ENCODE measurements at regions not wholly inside any gene's neighbourhood (a gene's known extent, or its start where the extent isn't known, plus 50 kb on each side); places are given as distances from the start of the nearest gene placed in this dataset.

DNA sequence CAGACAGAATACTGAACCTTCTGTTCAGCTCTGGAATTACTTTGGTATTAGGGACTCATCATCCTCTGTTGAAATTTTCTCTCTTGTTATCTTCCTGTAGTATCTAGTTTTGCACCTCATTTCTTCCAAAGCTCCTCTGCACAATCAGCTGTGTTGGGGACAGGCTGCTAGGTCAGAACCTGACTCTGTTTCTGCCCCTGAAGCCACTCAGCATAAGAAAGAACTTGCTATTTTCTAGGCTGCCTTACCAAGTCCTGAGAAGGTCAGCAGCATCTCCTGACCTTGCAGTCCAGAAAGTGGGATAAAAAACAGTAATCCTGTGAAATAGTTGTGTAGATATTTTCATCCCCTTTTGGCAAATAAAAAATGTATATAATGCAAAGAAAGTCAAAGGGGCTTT lies 862.6 kb downstream of the SORCS3 start:
- Histone ChIP-seq H3K36me3 (ENCODE audit: control insufficient read depth, low read depth, low read length) (no peaks in the 10 kb centered on the region), H3K9me3 (ENCODE audit: control insufficient read depth, low read depth, low read length) (no peaks in the 10 kb centered on the region), H3K9ac (ENCODE audit: low read length) (no peak overlapping the region), H3K27me3 (ENCODE audit: control insufficient read depth, insufficient read depth, low read length) (no peaks in the 10 kb centered on the region), H3K4me1 (ENCODE audit: control insufficient read depth, low read depth, low read length) (no peaks in the 10 kb centered on the region), H3K4me3 (ENCODE audit: low read length) (no peak overlapping the region), H3K27ac (ENCODE audit: low read length) (no peak overlapping the region)

DNA sequence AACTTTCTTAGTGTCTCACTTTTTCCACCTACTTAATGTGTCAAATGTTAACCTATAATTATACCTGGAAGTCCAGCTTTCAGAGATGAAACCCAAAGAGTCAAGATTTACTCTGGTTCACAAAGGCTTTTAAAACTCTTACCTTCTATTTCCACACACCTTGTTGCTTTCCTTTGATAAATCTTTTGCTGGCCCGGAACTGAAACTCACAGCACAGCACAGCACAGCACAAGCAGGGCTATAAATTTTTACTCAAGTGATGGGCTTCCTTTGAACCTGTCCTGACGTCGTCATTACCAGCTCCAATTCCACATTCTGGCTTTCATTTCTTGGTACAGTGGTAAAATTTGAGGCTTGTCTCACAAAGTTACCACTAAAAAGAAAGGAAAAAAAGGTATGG lies 861.0 kb downstream of the SORCS3 start:
- Histone ChIP-seq H3K9me3 (ENCODE audit: control insufficient read depth, low read depth, low read length) (no peaks in the 10 kb centered on the region), H3K27ac (ENCODE audit: low read length) (no peak overlapping the region), H3K36me3 (ENCODE audit: control insufficient read depth, low read depth, low read length) (no peaks in the 10 kb centered on the region), H3K9ac (ENCODE audit: low read length) (no peak overlapping the region), H3K27me3 (ENCODE audit: control insufficient read depth, insufficient read depth, low read length) (no peaks in the 10 kb centered on the region), H3K4me3 (ENCODE audit: low read length) (no peak overlapping the region), H3K4me1 (ENCODE audit: control insufficient read depth, low read depth, low read length) (no peaks in the 10 kb centered on the region)

DNA sequence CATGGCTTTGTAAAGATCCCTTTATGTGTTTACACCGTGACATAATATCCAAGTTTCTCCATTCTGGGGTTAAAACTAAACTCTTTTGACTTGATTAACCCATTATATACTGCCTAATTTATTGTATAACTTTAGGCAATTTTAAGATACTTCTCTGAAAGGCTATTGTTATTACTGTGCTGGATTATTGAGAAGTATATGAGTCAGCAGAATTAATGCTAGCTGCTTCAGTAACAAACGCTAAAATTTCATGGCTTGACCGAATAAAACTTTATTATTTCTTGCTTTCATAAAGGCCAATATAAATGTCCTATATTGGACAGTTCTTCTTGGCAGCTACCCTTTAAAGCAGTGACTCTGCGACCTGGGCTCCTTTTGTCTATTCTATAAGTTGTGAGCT lies 853.9 kb downstream of the SORCS3 start:
- Histone ChIP-seq H3K27ac (ENCODE audit: low read length) (no peak overlapping the region), H3K9ac (ENCODE audit: low read length) (no peak overlapping the region), H3K36me3 (ENCODE audit: control insufficient read depth, low read depth, low read length) (no peaks in the 10 kb centered on the region), H3K4me1 (ENCODE audit: control insufficient read depth, low read depth, low read length) (no peaks in the 10 kb centered on the region), H3K27me3 (ENCODE audit: control insufficient read depth, insufficient read depth, low read length) (no peaks in the 10 kb centered on the region), H3K4me3 (ENCODE audit: low read length) (no peak overlapping the region), H3K9me3 (ENCODE audit: control insufficient read depth, low read depth, low read length) (no peaks in the 10 kb centered on the region)

DNA sequence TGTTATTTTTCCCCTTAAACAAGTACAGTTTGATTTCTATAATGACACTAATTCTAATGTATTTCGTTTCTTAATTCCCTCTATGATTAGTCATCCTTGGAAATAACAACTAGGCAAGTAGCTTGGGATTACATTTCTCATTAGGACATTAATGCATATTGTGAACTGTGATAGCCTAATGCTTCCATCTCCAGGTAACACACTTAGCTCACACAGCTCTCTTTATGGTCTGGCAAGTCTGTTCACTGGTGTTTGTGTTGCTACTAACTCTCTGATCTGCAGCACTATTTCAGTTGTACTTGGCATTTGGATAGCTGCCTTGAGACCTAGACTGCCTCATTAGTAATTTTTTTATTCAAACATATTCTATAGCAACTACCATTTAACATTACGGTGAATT lies 853.2 kb downstream of the SORCS3 start:
- Histone ChIP-seq H3K36me3 (ENCODE audit: control insufficient read depth, low read depth, low read length) (no peaks in the 10 kb centered on the region), H3K4me1 (ENCODE audit: control insufficient read depth, low read depth, low read length) (no peaks in the 10 kb centered on the region), H3K4me3 (ENCODE audit: low read length) (no peak overlapping the region)

DNA sequence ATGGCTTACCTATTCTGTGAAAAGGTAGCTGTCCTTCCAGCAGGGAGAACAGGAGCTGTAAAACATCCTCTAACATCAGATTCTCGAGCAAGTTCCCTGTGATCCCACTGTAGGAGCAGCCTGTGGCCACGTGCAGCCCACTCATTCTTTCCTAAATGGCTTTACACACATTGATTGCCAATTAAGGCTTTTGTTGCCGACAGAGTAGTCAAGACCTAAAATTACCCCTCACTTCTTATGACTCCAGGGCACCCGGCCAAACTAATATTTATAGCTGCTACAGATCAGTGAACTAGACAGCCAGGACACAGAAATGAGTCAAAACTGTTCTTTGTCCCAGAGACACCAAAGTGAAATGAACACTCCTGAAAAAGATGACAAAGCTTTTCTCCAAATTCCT lies 832.1 kb downstream of the SORCS3 start:
- no peak overlapping the region for H3K9ac ChIP-seq (ENCODE audit: low read length)
- no peak overlapping the region for H3K4me3 ChIP-seq (ENCODE audit: low read length)

More for the DNA sequence above, 853.2 kb downstream of the SORCS3 start:
- Histone ChIP-seq H3K9ac (ENCODE audit: low read length) (no peak overlapping the region), H3K27ac (ENCODE audit: low read length) (no peak overlapping the region), H3K9me3 (ENCODE audit: control insufficient read depth, low read depth, low read length) (no peaks in the 10 kb centered on the region), H3K27me3 (ENCODE audit: control insufficient read depth, insufficient read depth, low read length) (no peaks in the 10 kb centered on the region)

DNA sequence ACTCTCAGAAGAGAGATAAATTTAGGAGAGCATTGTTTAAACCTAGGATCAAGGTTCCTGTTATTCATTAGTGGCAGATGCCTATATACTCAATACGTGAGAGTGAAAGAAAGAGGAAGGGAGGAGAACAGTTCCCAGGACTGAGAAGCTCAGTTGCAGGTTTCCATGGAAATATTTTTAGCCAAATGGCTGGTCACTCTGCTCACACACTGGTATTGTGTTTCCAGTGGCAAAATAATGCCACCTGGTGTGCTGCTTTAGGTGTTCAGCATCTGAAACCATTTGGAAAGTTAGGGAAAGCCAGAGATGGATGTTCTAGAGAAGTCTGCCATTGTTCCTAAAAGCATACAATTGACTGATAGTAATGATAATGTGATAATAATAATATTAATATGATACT lies 827.7 kb downstream of the SORCS3 start:
- H3K27me3 ChIP-seq (ENCODE audit: control insufficient read depth, insufficient read depth, low read length) = no peaks in the 10 kb centered on the region
- H3K4me1 ChIP-seq (ENCODE audit: control insufficient read depth, low read depth, low read length) = no peaks in the 10 kb centered on the region
- H3K4me3 ChIP-seq (ENCODE audit: low read length) = no peak overlapping the region
- H3K27ac ChIP-seq (ENCODE audit: low read length) = no peak overlapping the region
- H3K9ac ChIP-seq (ENCODE audit: low read length) = no peak overlapping the region
- no peaks in the 10 kb centered on the region for H3K36me3 ChIP-seq (ENCODE audit: control insufficient read depth, low read depth, low read length)
- no peaks in the 10 kb centered on the region for H3K9me3 ChIP-seq (ENCODE audit: control insufficient read depth, low read depth, low read length)

More for the DNA sequence above, 832.1 kb downstream of the SORCS3 start:
- H3K36me3 ChIP-seq (ENCODE audit: control insufficient read depth, low read depth, low read length) = no peaks in the 10 kb centered on the region
- no peak overlapping the region for H3K27ac ChIP-seq (ENCODE audit: low read length)
- H3K4me1 ChIP-seq (ENCODE audit: control insufficient read depth, low read depth, low read length) = no peaks in the 10 kb centered on the region
- H3K27me3 ChIP-seq (ENCODE audit: control insufficient read depth, insufficient read depth, low read length) = no peaks in the 10 kb centered on the region
- H3K9me3 ChIP-seq (ENCODE audit: control insufficient read depth, low read depth, low read length) = no peaks in the 10 kb centered on the region

DNA sequence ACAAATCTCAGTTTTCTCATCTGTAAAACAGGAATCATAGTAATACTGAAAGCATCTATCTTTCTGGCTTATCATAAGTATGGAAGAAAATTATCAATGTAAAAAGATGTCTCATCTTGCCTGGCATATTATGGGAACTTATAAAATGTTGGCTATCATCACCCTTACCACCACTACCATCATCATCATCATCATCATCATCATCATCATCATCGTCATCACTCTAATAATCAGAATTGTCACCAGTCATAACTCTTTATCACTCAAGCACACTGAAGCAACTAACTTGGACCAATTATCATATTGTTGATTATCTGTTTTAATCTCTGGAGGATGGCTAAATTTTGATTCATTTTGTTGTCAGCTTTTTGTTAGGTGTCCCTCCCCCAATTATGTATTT lies 825.4 kb downstream of the SORCS3 start:
- no peaks in the 10 kb centered on the region for H3K36me3 ChIP-seq (ENCODE audit: control insufficient read depth, low read depth, low read length)
- no peaks in the 10 kb centered on the region for H3K4me1 ChIP-seq (ENCODE audit: control insufficient read depth, low read depth, low read length)
- H3K4me3 ChIP-seq (ENCODE audit: low read length) = no peak overlapping the region
- no peaks in the 10 kb centered on the region for H3K9me3 ChIP-seq (ENCODE audit: control insufficient read depth, low read depth, low read length)
- no peaks in the 10 kb centered on the region for H3K27me3 ChIP-seq (ENCODE audit: control insufficient read depth, insufficient read depth, low read length)
- H3K27ac ChIP-seq (ENCODE audit: low read length) = no peak overlapping the region
- no peak overlapping the region for H3K9ac ChIP-seq (ENCODE audit: low read length)

DNA sequence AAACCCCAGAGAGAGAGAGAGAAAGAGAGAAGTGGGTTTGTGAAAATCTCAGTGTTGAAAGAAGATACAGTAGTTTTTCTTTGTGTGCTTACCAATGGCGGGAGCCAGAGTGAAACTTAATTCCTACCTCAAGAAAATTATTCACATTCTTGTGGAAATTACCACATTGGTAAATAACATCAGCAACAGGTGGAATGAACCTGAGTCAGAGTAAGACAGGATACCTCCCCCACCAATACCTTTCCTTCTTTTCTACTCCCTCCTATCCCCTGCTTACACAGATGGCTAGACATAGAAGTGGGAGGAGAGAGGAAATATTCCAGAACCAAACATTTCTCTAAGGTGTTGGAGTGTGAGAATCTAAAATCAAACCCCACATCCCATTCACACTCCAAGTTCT lies 793.9 kb downstream of the SORCS3 start:
- Histone ChIP-seq H3K4me1 (ENCODE audit: control insufficient read depth, low read depth, low read length) (no peaks in the 10 kb centered on the region), H3K9ac (ENCODE audit: low read length) (no peak overlapping the region), H3K36me3 (ENCODE audit: control insufficient read depth, low read depth, low read length) (no peaks in the 10 kb centered on the region), H3K4me3 (ENCODE audit: low read length) (no peak overlapping the region), H3K27me3 (ENCODE audit: control insufficient read depth, insufficient read depth, low read length) (no peaks in the 10 kb centered on the region), H3K27ac (ENCODE audit: low read length) (no peak overlapping the region), H3K9me3 (ENCODE audit: control insufficient read depth, low read depth, low read length) (no peaks in the 10 kb centered on the region)

DNA sequence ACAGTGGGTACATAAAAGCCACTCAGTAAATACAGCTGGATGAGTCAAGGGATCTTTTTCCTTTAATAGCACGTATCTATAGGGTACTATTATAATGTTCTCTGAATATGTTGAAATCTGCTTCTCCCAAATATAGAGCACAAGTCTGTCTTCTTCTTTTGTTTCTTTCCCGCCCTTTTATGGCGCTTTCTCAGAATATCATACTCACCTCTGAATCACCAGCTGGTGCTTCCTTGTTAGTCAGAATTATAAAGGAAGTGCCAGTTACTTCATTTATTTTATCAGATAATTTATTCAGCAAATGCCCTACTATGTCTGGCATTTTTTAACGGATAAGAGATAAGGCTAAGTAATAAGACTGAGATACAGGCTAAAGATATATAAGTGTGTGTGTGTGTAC lies 772.9 kb downstream of the SORCS3 start:
- Histone ChIP-seq H3K9ac (ENCODE audit: low read length) (no peak overlapping the region), H3K4me1 (ENCODE audit: control insufficient read depth, low read depth, low read length) (no peaks in the 10 kb centered on the region), H3K36me3 (ENCODE audit: control insufficient read depth, low read depth, low read length) (no peaks in the 10 kb centered on the region), H3K27ac (ENCODE audit: low read length) (no peak overlapping the region), H3K9me3 (ENCODE audit: control insufficient read depth, low read depth, low read length) (no peaks in the 10 kb centered on the region), H3K4me3 (ENCODE audit: low read length) (no peak overlapping the region), H3K27me3 (ENCODE audit: control insufficient read depth, insufficient read depth, low read length) (no peaks in the 10 kb centered on the region)

DNA sequence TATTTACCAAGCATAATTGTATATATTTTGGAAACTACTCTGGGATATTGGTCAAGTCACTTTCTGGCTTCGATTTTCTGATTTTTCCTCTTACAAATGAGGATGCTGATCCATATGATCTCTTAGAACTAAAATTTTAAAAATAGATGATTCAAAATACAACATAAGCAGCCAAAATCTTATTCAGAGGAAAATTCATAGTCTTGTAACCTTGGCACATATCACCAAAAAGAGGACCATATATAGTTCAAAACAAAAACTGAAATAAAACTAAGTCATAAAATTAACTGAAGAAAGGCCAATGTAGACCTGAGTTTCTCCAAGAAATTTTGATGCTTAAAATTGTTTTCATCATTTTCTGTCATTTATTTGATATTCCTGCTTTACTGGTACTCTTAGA lies 768.3 kb downstream of the SORCS3 start:
- Histone ChIP-seq H3K27ac (ENCODE audit: low read length) (no peak overlapping the region), H3K27me3 (ENCODE audit: control insufficient read depth, insufficient read depth, low read length) (no peaks in the 10 kb centered on the region), H3K36me3 (ENCODE audit: control insufficient read depth, low read depth, low read length) (no peaks in the 10 kb centered on the region), H3K4me1 (ENCODE audit: control insufficient read depth, low read depth, low read length) (no peaks in the 10 kb centered on the region), H3K4me3 (ENCODE audit: low read length) (no peak overlapping the region), H3K9ac (ENCODE audit: low read length) (no peak overlapping the region), H3K9me3 (ENCODE audit: control insufficient read depth, low read depth, low read length) (no peaks in the 10 kb centered on the region)

DNA sequence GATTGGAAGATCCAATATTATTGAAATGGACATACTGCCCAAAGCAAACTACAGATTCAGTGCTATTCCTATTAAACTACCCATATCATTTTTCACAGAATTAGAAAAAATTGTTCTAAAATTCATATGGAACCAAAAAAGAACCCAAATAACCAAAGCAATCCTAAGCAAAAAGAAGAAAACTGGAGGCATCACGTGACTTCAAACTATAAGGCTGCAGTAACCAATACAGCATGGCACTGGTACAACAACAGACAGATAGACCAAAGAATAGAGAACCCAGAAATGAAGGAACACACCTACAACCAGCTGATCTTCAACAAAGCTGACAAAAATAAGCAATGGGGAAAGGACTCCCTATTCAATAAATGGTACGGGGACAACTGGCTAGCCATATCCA lies 765.4 kb downstream of the SORCS3 start:
- Histone ChIP-seq H3K4me1 (ENCODE audit: control insufficient read depth, low read depth, low read length) (no peaks in the 10 kb centered on the region), H3K27ac (ENCODE audit: low read length) (no peak overlapping the region), H3K9ac (ENCODE audit: low read length) (no peak overlapping the region), H3K36me3 (ENCODE audit: control insufficient read depth, low read depth, low read length) (no peaks in the 10 kb centered on the region), H3K9me3 (ENCODE audit: control insufficient read depth, low read depth, low read length) (no peaks in the 10 kb centered on the region), H3K4me3 (ENCODE audit: low read length) (no peak overlapping the region), H3K27me3 (ENCODE audit: control insufficient read depth, insufficient read depth, low read length) (no peaks in the 10 kb centered on the region)

DNA sequence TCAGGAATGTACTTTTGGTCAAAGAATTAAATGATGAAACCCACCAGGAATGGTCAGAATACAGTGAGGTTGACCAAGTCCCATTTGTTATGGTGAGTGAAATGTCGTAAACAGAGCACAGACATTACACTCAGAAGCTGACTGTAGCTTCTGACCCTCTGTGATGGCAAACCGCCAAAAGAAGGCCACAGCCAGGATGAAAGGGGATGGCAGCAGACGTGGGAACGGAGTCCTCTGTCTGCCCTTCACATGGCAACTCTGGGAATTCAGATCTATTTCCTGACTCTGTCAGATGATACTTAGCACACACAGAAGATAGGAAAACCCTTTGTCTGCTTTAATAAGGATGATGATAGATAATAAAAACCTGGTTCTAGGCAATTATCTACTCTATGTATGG lies 757.1 kb downstream of the SORCS3 start:
- H3K9ac ChIP-seq (ENCODE audit: low read length) = no peak overlapping the region
- no peaks in the 10 kb centered on the region for H3K27me3 ChIP-seq (ENCODE audit: control insufficient read depth, insufficient read depth, low read length)
- no peak overlapping the region for H3K4me3 ChIP-seq (ENCODE audit: low read length)
- H3K9me3 ChIP-seq (ENCODE audit: control insufficient read depth, low read depth, low read length) = no peaks in the 10 kb centered on the region
- no peak overlapping the region for H3K27ac ChIP-seq (ENCODE audit: low read length)
- H3K36me3 ChIP-seq (ENCODE audit: control insufficient read depth, low read depth, low read length) = no peaks in the 10 kb centered on the region
- no peaks in the 10 kb centered on the region for H3K4me1 ChIP-seq (ENCODE audit: control insufficient read depth, low read depth, low read length)

Data from iPS-18a (cell line).